Endothelial cell (in vitro differentiated cells): ENCODE measurements at regions not wholly inside any gene's neighbourhood (a gene's known extent, or its start where the extent isn't known, plus 50 kb on each side); places are given as distances from the start of the nearest gene placed in this dataset.
"Not testable (repeated sequence)": the region's sequence is repeated elsewhere in the genome, so short reads cannot be mapped to it uniquely, and the experiment has no call there.

Experiments
- DNase-seq: peaks from one replicate; pipeline ENCODE4 v3.0.0; 2021; ENCODE audit warnings: low spot score
- H3K27ac Mint-ChIP-seq: one replicate; pipeline ENCODE4 v1.8.0; 2021; ENCODE audit warnings: mixed read lengths, inconsistent platforms; ENCODE audit not compliant: unreplicated experiment
- H3K27me3 Mint-ChIP-seq: one replicate; pipeline ENCODE4 v1.8.0; 2021; ENCODE audit warnings: mild to moderate bottlenecking, moderate library complexity, mixed read lengths, inconsistent platforms; ENCODE audit not compliant: unreplicated experiment
- H3K36me3 Mint-ChIP-seq: one replicate; pipeline ENCODE4 v1.8.0; 2021; ENCODE audit warnings: mild to moderate bottlenecking, low read depth, mixed read lengths, inconsistent platforms; ENCODE audit not compliant: unreplicated experiment
- H3K4me1 Mint-ChIP-seq: one replicate; pipeline ENCODE4 v1.8.0; 2021; ENCODE audit warnings: mild to moderate bottlenecking, mixed read lengths, inconsistent platforms; ENCODE audit not compliant: unreplicated experiment
- H3K4me3 Mint-ChIP-seq: one replicate; pipeline ENCODE4 v1.8.0; 2021; ENCODE audit warnings: mild to moderate bottlenecking, mixed read lengths, inconsistent platforms; ENCODE audit not compliant: unreplicated experiment
- H3K9me3 Mint-ChIP-seq: one replicate; pipeline ENCODE4 v1.8.0; 2021; ENCODE audit warnings: mixed read lengths, inconsistent platforms; ENCODE audit not compliant: unreplicated experiment
- TF ChIP-seq, protein P1 (sequence below): fragments of 200-600 bp; sonication (generic); IDR thresholded peaks from one replicate; pipeline ENCODE4 v1.5.0; 2021; ENCODE audit warnings: antibody characterized with exemption; ENCODE audit not compliant: unreplicated experiment

DNA sequence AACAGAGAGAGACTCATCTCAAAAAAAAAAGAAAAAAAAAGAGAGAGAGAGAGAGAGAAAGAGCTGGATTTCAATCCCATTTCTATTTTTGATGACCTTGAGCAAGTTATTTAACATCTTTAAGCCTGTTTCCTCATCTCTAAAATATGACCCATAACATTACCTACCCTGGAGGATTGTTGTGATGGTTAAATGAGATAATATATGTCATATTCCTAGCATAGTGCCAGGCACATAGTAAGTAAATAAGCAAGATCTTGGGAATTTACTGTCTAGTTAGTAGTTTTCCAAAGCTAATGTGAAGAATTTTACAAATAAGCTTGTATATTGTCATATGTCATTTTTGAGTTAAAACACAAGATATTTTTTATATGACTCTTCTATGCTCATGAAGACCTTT, 236.5 kb downstream of the PHLDA1 start:
- Mint-ChIP-seq H3K36me3 (no peaks in the 10 kb centered on the region), H3K27ac (no peak overlapping the region), H3K4me1 (no peaks in the 10 kb centered on the region), H3K4me3 (no peak overlapping the region), H3K27me3 (no peaks in the 10 kb centered on the region), H3K9me3 (no peaks in the 10 kb centered on the region)
- TF ChIP-seq, protein P1, sequence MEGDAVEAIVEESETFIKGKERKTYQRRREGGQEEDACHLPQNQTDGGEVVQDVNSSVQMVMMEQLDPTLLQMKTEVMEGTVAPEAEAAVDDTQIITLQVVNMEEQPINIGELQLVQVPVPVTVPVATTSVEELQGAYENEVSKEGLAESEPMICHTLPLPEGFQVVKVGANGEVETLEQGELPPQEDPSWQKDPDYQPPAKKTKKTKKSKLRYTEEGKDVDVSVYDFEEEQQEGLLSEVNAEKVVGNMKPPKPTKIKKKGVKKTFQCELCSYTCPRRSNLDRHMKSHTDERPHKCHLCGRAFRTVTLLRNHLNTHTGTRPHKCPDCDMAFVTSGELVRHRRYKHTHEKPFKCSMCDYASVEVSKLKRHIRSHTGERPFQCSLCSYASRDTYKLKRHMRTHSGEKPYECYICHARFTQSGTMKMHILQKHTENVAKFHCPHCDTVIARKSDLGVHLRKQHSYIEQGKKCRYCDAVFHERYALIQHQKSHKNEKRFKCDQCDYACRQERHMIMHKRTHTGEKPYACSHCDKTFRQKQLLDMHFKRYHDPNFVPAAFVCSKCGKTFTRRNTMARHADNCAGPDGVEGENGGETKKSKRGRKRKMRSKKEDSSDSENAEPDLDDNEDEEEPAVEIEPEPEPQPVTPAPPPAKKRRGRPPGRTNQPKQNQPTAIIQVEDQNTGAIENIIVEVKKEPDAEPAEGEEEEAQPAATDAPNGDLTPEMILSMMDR: no peak
- DNase-seq: no peak

DNA sequence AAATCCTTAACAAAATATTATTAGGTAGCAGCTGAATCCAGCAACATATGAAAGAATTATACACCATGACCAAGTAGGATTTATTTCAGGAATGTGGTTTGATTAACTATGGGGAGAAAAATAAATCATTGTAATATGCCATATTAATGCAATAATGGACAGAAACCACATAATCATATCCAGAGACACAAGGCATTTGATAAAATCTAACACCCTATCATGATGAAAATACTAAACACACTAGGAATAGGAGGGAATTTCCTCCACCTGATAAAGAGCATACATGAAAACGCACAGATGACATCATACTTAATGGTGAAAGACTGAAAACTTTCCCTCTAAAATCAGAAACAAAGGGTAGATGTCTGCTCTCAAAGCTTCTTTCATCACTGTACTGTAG, 238.9 kb downstream of the PHLDA1 start:
- Mint-ChIP-seq H3K4me1 (no peaks in the 10 kb centered on the region), H3K9me3 (no peaks in the 10 kb centered on the region), H3K4me3 (no peak overlapping the region), H3K27ac (no peak overlapping the region), H3K36me3 (no peaks in the 10 kb centered on the region), H3K27me3 (no peaks in the 10 kb centered on the region)
- TF ChIP-seq, protein P1: no peak
- no peak for DNase-seq

DNA sequence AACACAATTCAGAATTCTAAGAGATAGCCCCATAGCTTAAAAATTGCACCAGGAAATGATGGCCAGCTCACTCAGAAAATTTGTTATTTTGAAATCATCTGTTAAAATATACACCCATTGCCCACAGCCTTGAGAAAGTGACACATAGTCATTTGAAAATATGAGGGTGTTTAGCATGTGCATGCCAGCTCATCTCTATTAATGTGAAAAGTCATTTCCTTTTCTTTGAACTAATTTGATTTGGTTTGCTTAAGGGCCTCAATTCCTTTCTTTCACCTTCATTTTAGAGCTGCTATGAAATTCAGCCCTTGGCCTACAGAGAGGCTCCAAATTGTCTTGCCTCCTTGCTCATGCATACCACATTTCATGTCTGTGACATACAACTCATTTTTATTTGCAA, 241.4 kb downstream of the PHLDA1 start:
- H3K27me3 Mint-ChIP-seq: no peaks in the 10 kb centered on the region

DNA sequence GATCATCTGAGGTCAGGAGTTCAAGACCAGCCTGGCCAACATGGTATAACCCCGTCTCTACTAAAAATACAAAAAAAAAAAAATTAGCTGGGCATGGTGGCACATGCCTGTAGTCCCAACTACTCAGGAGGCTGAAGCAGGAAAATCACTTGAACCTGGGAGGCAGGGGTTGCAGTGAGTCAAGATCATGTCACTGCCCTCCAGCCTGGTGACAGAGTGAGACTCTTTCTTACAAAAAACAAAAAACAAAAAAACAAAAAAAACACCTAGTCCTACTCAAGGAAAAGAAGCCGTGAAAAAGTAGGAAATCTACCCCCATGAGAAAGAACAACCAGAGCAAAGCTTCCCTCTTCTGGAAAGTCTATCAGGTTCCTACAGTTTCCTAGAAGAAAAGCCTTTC, 244.4 kb downstream of the PHLDA1 start:
- H3K27ac Mint-ChIP-seq, H3K9me3 Mint-ChIP-seq, H3K4me1 Mint-ChIP-seq, DNase-seq, H3K27me3 Mint-ChIP-seq, H3K4me3 Mint-ChIP-seq, H3K36me3 Mint-ChIP-seq: not testable (repeated sequence)

More for the DNA sequence above, 241.4 kb downstream of the PHLDA1 start:
- Mint-ChIP-seq H3K27ac (no peak overlapping the region), H3K4me1 (no peaks in the 10 kb centered on the region), H3K36me3 (no peaks in the 10 kb centered on the region), H3K9me3 (no peaks in the 10 kb centered on the region), H3K4me3 (no peak overlapping the region)
- TF ChIP-seq, protein P1: no peak
- DNase-seq: no peak

DNA sequence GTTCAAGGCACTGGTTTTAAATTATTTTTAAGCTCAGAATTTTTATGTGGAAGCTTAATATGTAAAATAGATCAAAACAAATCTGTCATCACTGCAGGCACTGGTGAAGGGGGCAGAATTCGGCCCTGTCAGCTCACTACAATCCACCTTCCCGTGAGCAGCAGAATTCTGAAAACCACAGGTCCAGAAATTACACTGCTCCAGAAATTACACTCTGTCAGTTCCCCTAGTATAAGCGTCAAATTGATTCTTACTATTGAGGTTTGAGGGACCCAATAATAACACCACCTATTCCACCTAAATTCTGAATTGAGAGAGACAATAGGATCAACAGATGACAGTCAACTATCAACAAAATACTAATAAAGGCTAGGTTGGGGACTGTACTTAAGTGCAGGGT, 245.5 kb downstream of the PHLDA1 start:
- Mint-ChIP-seq H3K27ac (no peak overlapping the region), H3K9me3 (peaks cover 4% of the 10 kb centered on the region), H3K27me3 (peaks cover 4% of the 10 kb centered on the region), H3K4me1 (no peaks in the 10 kb centered on the region), H3K36me3 (peaks cover 4% of the 10 kb centered on the region), H3K4me3 (no peak overlapping the region)
- DNase-seq: no peak
- TF ChIP-seq, protein P1: no peak

DNA sequence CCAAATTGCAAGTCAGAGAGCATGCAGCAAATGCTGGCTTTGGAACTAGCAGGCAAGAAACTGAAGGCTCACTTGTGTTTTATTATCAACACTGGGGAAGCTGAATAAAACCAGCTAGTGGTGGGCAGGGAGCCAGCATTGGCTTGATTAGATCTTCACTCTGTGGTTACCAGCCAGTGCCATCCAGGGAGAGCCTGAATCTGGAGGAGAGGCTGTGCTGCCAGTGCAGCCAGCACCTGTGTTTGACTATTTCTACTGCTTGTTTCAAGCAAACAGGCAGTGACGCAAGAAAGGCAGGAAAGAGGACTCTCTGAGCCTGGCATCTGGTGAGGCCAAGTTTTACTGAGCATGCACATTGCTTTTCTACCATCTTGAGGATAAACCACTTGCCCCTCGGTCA, 247.0 kb downstream of the PHLDA1 start:
- Mint-ChIP-seq H3K9me3 (peaks cover 9% of the 10 kb centered on the region), H3K4me1 (peaks cover 8% of the 10 kb centered on the region), H3K27me3 (peaks cover 7% of the 10 kb centered on the region), H3K4me3 (no peak overlapping the region), H3K27ac (no peak overlapping the region), H3K36me3 (peaks cover 8% of the 10 kb centered on the region)
- DNase-seq: no peak
- TF ChIP-seq, protein P1: no peak
